Chondrocyte (in vitro differentiated cells): ENCODE measurements at regions not wholly inside any gene's neighbourhood (a gene's known extent, or its start where the extent isn't known, plus 50 kb on each side); places are given as distances from the start of the nearest gene placed in this dataset.

Source experiments
- DNase-seq: peaks from one replicate; pipeline ENCODE4 v3.0.0; 2021; ENCODE audit warnings: mixed read lengths, low spot score
- H3K27ac Mint-ChIP-seq: one replicate; pipeline ENCODE4 v1.8.0; 2021; ENCODE audit warnings: mild to moderate bottlenecking, moderate library complexity, mixed read lengths; ENCODE audit not compliant: unreplicated experiment
- H3K27me3 Mint-ChIP-seq: 2 replicates; pipeline ENCODE4 v1.8.0; 2021; ENCODE audit warnings: low read depth, mixed read lengths
- H3K36me3 Mint-ChIP-seq: 2 replicates; pipeline ENCODE4 v1.8.0; 2021; ENCODE audit warnings: low read depth, mixed read lengths
- H3K4me1 Mint-ChIP-seq: 2 replicates; pipeline ENCODE4 v1.8.0; 2021; ENCODE audit warnings: low read depth, mild to moderate bottlenecking, mixed read lengths
- H3K4me3 Mint-ChIP-seq: one replicate; pipeline ENCODE4 v1.8.0; 2021; ENCODE audit warnings: mild to moderate bottlenecking, moderate library complexity, mixed read lengths; ENCODE audit not compliant: unreplicated experiment
- H3K9me3 Mint-ChIP-seq: 2 replicates; pipeline ENCODE4 v1.8.0; 2021; ENCODE audit warnings: low read depth, mixed read lengths
- CTCF ChIP-seq: fragments of 200-600 bp; sonication (generic); IDR thresholded peaks from 2 replicates; pipeline ENCODE4 v1.5.0; 2021; ENCODE audit warnings: antibody characterized with exemption, mild to moderate bottlenecking, moderate library complexity

- Mint-ChIP-seq H3K36me3 (peaks cover 6% of the 10 kb centered on the region), H3K27ac (no peak overlapping the region), H3K9me3 (peaks cover 24% of the 10 kb centered on the region), H3K4me3 (no peak overlapping the region), H3K4me1 (no peaks in the 10 kb centered on the region), H3K27me3 (peaks cover 32% of the 10 kb centered on the region)
- no peak for DNase-seq
- TF ChIP-seq CTCF, result no peak
Observed at GRCh38 chr3:127377801-127378655, 90.2 kb upstream of the PRR20G start.

- Mint-ChIP-seq H3K4me3 (no peak overlapping the region), H3K9me3 (peaks cover 4% of the 10 kb centered on the region), H3K36me3 (no peaks in the 10 kb centered on the region), H3K27me3 (peaks cover 30% of the 10 kb centered on the region), H3K27ac (no peak overlapping the region), H3K4me1 (no peaks in the 10 kb centered on the region)
- no peak for DNase-seq
- no peak for TF ChIP-seq CTCF
Observed at GRCh38 chr3:127375151-127375930, 87.5 kb upstream of the PRR20G start.

GRCh38 chr3:127374086-127375010 is 86.5 kb upstream of the PRR20G start:
- Mint-ChIP-seq H3K27ac (no peak overlapping the region), H3K4me3 (no peak overlapping the region), H3K4me1 (no peaks in the 10 kb centered on the region), H3K36me3 (no peaks in the 10 kb centered on the region), H3K9me3 (peaks cover 4% of the 10 kb centered on the region), H3K27me3 (peaks cover 38% of the 10 kb centered on the region)
- no peak for DNase-seq
- peak; percentile 57 for TF ChIP-seq CTCF

- peaks cover 4% of the 10 kb centered on the region for H3K9me3 Mint-ChIP-seq
- no peaks in the 10 kb centered on the region for H3K4me1 Mint-ChIP-seq
- H3K4me3 Mint-ChIP-seq, result no peak overlapping the region
- no peak for TF ChIP-seq CTCF
- no peak for DNase-seq
- H3K27ac Mint-ChIP-seq, result no peak overlapping the region
- no peaks in the 10 kb centered on the region for H3K36me3 Mint-ChIP-seq
- peaks cover 43% of the 10 kb centered on the region for H3K27me3 Mint-ChIP-seq
Observed at GRCh38 chr3:127373441-127374085, 85.7 kb upstream of the PRR20G start.
